ENCODE measurements at regions not wholly inside any gene's neighbourhood (a gene's known extent, or its start where the extent isn't known, plus 50 kb on each side); places are given as distances from the start of the nearest gene placed in this dataset.

DNA sequence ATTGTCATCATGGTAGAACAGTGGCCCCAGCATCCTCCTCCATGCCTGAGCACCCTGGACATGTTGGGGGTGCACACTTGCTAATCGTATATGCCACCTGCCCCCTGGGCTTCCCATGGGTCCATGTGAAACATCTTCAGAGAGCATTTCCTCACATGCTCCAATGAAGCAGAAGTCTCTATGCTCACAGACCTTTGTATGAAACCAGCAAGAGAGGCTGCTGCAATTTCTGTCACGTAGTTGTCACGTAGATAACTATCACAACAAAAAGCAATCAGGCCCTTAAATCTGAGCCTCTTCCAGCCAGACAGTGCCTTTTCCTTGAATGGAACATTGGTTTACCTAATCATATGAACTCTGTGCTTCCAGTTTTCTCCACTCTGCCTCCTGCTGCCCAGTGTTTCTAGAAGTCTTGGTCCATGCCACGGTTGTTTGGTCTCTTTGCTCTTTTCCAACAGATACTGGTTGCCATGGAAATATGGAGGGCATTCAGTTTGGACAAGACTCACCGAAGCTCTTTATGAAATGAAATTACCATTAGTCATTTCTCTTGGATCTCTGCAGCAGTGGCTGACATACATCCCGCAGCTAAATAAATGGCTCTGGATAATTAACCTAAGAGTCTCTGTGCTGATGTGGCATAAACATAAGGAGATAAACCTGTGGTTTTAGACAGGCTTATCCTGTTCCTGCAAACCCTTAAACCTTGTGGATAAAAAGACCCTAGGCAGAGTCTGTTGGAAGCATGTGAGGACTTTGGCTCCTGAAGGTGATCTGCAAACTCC lies 172.8 kb upstream of the SYNDIG1 start:
- TF ChIP-seq FOXM1 (IDR thresholded peaks at IDR 0.05; ENCODE audit: borderline replicate concordance, low read depth): no peak
- no peak for TF ChIP-seq EP300 (IDR thresholded peaks at IDR 0.05; ENCODE audit: borderline replicate concordance)
- no peak for TF ChIP-seq TAF1 (IDR thresholded peaks at IDR 0.05; ENCODE audit: low read depth)
- TF ChIP-seq TCF12 (IDR thresholded peaks at IDR 0.05; ENCODE audit: low read depth): no peak
- TF ChIP-seq EGR1 (IDR thresholded peaks at IDR 0.05): no peak

DNA sequence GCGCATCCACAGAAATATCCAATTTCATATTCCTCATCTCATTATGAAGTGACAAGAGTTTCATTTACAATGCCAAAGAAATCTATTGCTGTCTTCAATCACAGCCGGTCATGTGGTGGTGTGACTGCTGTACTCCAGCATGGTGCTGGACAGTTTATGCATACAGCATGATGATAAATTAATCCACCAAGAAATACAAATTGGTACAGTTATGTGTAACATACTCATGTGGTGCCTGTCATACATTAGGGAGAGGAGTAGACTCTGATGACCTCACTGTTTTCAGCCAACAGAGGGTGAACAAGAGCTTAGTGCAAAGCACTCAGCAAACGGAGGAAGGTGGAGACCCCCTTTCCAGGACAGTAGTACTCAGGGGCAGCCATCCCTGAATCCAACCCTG lies 178.4 kb upstream of the SYNDIG1 start:
- no peak for TF ChIP-seq EP300 (IDR thresholded peaks at IDR 0.05; ENCODE audit: borderline replicate concordance)
- no peak for TF ChIP-seq ZBTB7A (IDR thresholded peaks at IDR 0.05; ENCODE audit: low read depth)
- TF ChIP-seq, protein P1, sequence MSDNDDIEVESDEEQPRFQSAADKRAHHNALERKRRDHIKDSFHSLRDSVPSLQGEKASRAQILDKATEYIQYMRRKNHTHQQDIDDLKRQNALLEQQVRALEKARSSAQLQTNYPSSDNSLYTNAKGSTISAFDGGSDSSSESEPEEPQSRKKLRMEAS (IDR thresholded peaks at IDR 0.05): no peak
- no peak for TF ChIP-seq CEBPB (IDR thresholded peaks at IDR 0.05)
- no peak for TF ChIP-seq EGR1 (IDR thresholded peaks at IDR 0.05)
- TF ChIP-seq TAF1 (IDR thresholded peaks at IDR 0.05; ENCODE audit: low read depth): no peak
- TF ChIP-seq TCF12 (IDR thresholded peaks at IDR 0.05; ENCODE audit: low read depth): no peak
- no peak for TF ChIP-seq YY1 (IDR thresholded peaks at IDR 0.05; ENCODE audit: low read depth)
- TF ChIP-seq TEAD4 (IDR thresholded peaks at IDR 0.05): no peak
- no peak for TF ChIP-seq NFIC (IDR thresholded peaks at IDR 0.05)
- TF ChIP-seq, protein P2, sequence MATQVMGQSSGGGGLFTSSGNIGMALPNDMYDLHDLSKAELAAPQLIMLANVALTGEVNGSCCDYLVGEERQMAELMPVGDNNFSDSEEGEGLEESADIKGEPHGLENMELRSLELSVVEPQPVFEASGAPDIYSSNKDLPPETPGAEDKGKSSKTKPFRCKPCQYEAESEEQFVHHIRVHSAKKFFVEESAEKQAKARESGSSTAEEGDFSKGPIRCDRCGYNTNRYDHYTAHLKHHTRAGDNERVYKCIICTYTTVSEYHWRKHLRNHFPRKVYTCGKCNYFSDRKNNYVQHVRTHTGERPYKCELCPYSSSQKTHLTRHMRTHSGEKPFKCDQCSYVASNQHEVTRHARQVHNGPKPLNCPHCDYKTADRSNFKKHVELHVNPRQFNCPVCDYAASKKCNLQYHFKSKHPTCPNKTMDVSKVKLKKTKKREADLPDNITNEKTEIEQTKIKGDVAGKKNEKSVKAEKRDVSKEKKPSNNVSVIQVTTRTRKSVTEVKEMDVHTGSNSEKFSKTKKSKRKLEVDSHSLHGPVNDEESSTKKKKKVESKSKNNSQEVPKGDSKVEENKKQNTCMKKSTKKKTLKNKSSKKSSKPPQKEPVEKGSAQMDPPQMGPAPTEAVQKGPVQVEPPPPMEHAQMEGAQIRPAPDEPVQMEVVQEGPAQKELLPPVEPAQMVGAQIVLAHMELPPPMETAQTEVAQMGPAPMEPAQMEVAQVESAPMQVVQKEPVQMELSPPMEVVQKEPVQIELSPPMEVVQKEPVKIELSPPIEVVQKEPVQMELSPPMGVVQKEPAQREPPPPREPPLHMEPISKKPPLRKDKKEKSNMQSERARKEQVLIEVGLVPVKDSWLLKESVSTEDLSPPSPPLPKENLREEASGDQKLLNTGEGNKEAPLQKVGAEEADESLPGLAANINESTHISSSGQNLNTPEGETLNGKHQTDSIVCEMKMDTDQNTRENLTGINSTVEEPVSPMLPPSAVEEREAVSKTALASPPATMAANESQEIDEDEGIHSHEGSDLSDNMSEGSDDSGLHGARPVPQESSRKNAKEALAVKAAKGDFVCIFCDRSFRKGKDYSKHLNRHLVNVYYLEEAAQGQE (IDR thresholded peaks at IDR 0.05; ENCODE audit: low read depth): no peak
- no peak for TF ChIP-seq RAD21 (IDR thresholded peaks at IDR 0.05; ENCODE audit: low read depth)
- TF ChIP-seq, protein P3, sequence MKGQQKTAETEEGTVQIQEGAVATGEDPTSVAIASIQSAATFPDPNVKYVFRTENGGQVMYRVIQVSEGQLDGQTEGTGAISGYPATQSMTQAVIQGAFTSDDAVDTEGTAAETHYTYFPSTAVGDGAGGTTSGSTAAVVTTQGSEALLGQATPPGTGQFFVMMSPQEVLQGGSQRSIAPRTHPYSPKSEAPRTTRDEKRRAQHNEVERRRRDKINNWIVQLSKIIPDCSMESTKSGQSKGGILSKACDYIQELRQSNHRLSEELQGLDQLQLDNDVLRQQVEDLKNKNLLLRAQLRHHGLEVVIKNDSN (IDR thresholded peaks at IDR 0.05): no peak

DNA sequence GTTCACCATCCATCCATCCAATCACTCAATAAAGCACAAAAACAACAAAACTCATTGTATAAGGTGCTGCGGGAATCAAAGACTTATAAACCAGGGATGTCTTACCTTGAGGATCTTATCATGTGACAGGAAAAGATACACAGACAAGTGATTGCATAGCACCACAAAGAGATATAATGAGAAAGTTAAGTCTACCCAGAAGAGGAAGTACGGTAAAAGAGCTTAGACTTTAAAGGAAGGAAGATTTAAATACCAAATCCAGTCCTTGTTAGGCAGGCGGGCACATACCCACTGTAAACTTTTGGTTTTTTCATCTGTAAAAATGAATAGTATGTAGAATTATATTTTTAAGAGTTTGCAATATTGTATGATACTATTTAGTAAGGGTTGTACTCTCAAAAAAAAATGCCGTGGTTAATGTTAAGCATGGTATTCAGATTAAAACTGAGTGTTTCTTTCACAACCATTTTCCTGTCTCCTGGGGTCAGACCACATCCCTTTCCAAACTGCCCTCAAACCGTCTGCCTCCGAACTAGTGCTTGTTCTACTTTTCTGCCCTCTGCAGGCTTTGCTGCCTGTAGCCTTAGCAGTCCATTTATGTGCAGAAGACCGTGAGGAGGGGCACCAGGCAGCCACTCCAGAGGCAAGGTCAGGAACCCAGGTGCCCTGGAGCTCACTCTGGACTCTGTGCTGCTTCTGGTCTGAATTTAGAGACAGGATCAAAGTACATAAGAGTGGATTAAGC lies 179.5 kb upstream of the SYNDIG1 start:
- TF ChIP-seq, protein P1 (IDR thresholded peaks at IDR 0.05): no peak
- TF ChIP-seq FOXM1 (IDR thresholded peaks at IDR 0.05; ENCODE audit: borderline replicate concordance, low read depth) (no peak), TCF12 (IDR thresholded peaks at IDR 0.05; ENCODE audit: low read depth) (no peak), CREB1 (IDR thresholded peaks at IDR 0.05; ENCODE audit: low read depth) (no peak), TAF1 (IDR thresholded peaks at IDR 0.05; ENCODE audit: low read depth) (no peak), NFIC (IDR thresholded peaks at IDR 0.05) (no peak), EP300 (IDR thresholded peaks at IDR 0.05; ENCODE audit: borderline replicate concordance) (no peak), CEBPB (IDR thresholded peaks at IDR 0.05) (no peak), TEAD4 (IDR thresholded peaks at IDR 0.05) (no peak), ZBTB7A (IDR thresholded peaks at IDR 0.05; ENCODE audit: low read depth) (no peak), EGR1 (IDR thresholded peaks at IDR 0.05) (no peak), RAD21 (IDR thresholded peaks at IDR 0.05; ENCODE audit: low read depth) (no peak), YY1 (IDR thresholded peaks at IDR 0.05; ENCODE audit: low read depth) (no peak)
- TF ChIP-seq, protein P2 (IDR thresholded peaks at IDR 0.05; ENCODE audit: low read depth): no peak
- TF ChIP-seq, protein P3 (IDR thresholded peaks at IDR 0.05): no peak

DNA sequence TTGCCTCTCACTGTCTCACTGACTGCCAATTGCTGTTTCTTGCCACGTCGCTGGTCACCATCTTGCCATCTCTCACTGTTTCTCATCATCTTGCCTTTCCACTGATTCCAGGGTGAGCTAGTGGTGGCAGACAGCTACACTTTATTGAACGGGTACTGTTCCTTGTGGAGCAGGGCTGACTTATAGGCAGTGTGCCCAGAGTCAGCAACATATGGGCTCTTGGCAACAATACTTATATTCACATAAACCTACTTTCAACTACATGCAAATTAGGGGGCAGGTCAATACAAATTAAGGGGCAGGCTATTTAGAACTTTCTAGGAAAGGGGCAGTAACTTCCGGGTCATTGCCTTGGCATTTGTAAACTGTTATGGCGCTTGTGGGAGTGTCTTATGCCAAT lies 186.2 kb upstream of the SYNDIG1 start:
- TF ChIP-seq TEAD4 (IDR thresholded peaks at IDR 0.05) (no peak), YY1 (IDR thresholded peaks at IDR 0.05; ENCODE audit: low read depth) (no peak), FOXM1 (IDR thresholded peaks at IDR 0.05; ENCODE audit: borderline replicate concordance, low read depth) (no peak), RAD21 (IDR thresholded peaks at IDR 0.05; ENCODE audit: low read depth) (no peak), EP300 (IDR thresholded peaks at IDR 0.05; ENCODE audit: borderline replicate concordance) (no peak), CREB1 (IDR thresholded peaks at IDR 0.05; ENCODE audit: low read depth) (no peak), EGR1 (IDR thresholded peaks at IDR 0.05) (no peak), ZBTB7A (IDR thresholded peaks at IDR 0.05; ENCODE audit: low read depth) (no peak), TAF1 (IDR thresholded peaks at IDR 0.05; ENCODE audit: low read depth) (no peak), NFIC (IDR thresholded peaks at IDR 0.05) (no peak), CEBPB (IDR thresholded peaks at IDR 0.05) (no peak), TCF12 (IDR thresholded peaks at IDR 0.05; ENCODE audit: low read depth) (no peak)
- TF ChIP-seq, protein P1 (IDR thresholded peaks at IDR 0.05): no peak
- TF ChIP-seq, protein P3 (IDR thresholded peaks at IDR 0.05): no peak
- TF ChIP-seq, protein P2 (IDR thresholded peaks at IDR 0.05; ENCODE audit: low read depth): no peak

Measured in Ishikawa (cell line).